ENCODE measurements at regions not wholly inside any gene's neighbourhood (a gene's known extent, or its start where the extent isn't known, plus 50 kb on each side); places are given as distances from the start of the nearest gene placed in this dataset.

GRCh38 chr16:85329059-85329812, 217.0 kb upstream of the CIBAR2 start (continued):
- TF ChIP-seq TOPORS (CRISPR knock-in tag; IDR thresholded peaks at IDR 0.05): no peak
- no peak for TF ChIP-seq TRIM24 (CRISPR knock-in tag; IDR thresholded peaks at IDR 0.05)
- peak; percentile 77; the same call in 1 of the 2 replicates for TF ChIP-seq NRL (CRISPR knock-in tag; IDR thresholded peaks at IDR 0.05; ENCODE audit: borderline replicate concordance)
- TF ChIP-seq RCOR2 (CRISPR knock-in tag; IDR thresholded peaks at IDR 0.05): 0 out of 2 replicates have a peak, but pooled peaks have one; percentile 26
- TF ChIP-seq ZNF672 (CRISPR knock-in tag; IDR thresholded peaks at IDR 0.05): no peak
- 0 out of 2 replicates have a peak, but pooled peaks have one; percentile 5 for TF ChIP-seq ZNF350 (CRISPR knock-in tag; IDR thresholded peaks at IDR 0.05; ENCODE audit: borderline replicate concordance, low read depth)
- no peak for TF ChIP-seq RBAK (CRISPR knock-in tag; IDR thresholded peaks at IDR 0.05)
- no peak for TF ChIP-seq SRSF1 (optimal IDR thresholded peaks at IDR 0.05; ENCODE audit: low read depth, low read length)
- no peak for TF ChIP-seq E2F1 (CRISPR knock-in tag; IDR thresholded peaks at IDR 0.05)
- no peak for TF ChIP-seq DNMT1 (CRISPR knock-in tag; IDR thresholded peaks at IDR 0.05)
- TF ChIP-seq SP4 (CRISPR knock-in tag; IDR thresholded peaks at IDR 0.05): no peak
- peak; percentile 24; the same call in 1 of the 2 replicates for TF ChIP-seq HDAC2 (CRISPR knock-in tag; IDR thresholded peaks at IDR 0.05)
- no peak for TF ChIP-seq PLRG1 (conservative IDR thresholded peaks at IDR 0.05)
- TF ChIP-seq KLF11 (CRISPR knock-in tag; IDR thresholded peaks at IDR 0.05): no peak
- no peak for TF ChIP-seq SKIL (CRISPR knock-in tag; IDR thresholded peaks at IDR 0.05; ENCODE audit: borderline replicate concordance)
- TF ChIP-seq IRX3 (CRISPR knock-in tag; IDR thresholded peaks at IDR 0.05; ENCODE audit: borderline replicate concordance, low read depth): no peak
- TF ChIP-seq ZNF660 (CRISPR knock-in tag; IDR thresholded peaks at IDR 0.05; ENCODE audit: borderline replicate concordance, low read depth): no peak
- TF ChIP-seq ZFAT (CRISPR knock-in tag; conservative IDR thresholded peaks at IDR 0.05): no peak
- peak; percentile 13; the same call in 1 of the 2 replicates for TF ChIP-seq ARID4A (CRISPR knock-in tag; IDR thresholded peaks at IDR 0.05; ENCODE audit: borderline replicate concordance)
- no peak for TF ChIP-seq KLF12 (CRISPR knock-in tag; IDR thresholded peaks at IDR 0.05; ENCODE audit: borderline replicate concordance)
- no peak for TF ChIP-seq TEAD3 (CRISPR knock-in tag; optimal IDR thresholded peaks at IDR 0.05; ENCODE audit: borderline replicate concordance)
- TF ChIP-seq KDM2A (CRISPR knock-in tag; IDR thresholded peaks at IDR 0.05; ENCODE audit: borderline replicate concordance, low read depth): no peak
- peak; percentile 95 for TF ChIP-seq ZMYM3 (CRISPR knock-in tag; IDR thresholded peaks at IDR 0.05)
